ENCODE measurements at regions not wholly inside any gene's neighbourhood (a gene's known extent, or its start where the extent isn't known, plus 50 kb on each side); places are given as distances from the start of the nearest gene placed in this dataset.

GRCh38 chr2:21438949-21439348, 315.2 kb downstream of the TDRD15 start:
- TF ChIP-seq, protein P1, sequence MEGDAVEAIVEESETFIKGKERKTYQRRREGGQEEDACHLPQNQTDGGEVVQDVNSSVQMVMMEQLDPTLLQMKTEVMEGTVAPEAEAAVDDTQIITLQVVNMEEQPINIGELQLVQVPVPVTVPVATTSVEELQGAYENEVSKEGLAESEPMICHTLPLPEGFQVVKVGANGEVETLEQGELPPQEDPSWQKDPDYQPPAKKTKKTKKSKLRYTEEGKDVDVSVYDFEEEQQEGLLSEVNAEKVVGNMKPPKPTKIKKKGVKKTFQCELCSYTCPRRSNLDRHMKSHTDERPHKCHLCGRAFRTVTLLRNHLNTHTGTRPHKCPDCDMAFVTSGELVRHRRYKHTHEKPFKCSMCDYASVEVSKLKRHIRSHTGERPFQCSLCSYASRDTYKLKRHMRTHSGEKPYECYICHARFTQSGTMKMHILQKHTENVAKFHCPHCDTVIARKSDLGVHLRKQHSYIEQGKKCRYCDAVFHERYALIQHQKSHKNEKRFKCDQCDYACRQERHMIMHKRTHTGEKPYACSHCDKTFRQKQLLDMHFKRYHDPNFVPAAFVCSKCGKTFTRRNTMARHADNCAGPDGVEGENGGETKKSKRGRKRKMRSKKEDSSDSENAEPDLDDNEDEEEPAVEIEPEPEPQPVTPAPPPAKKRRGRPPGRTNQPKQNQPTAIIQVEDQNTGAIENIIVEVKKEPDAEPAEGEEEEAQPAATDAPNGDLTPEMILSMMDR (IDR thresholded peaks at IDR 0.05) = no peak
- ATAC-seq (ENCODE audit: low FRiP score) (no peak), DNase-seq (ENCODE audit: low spot score) (no peak)

- DNase-seq (ENCODE audit: low spot score) (no peak), ATAC-seq (ENCODE audit: low FRiP score) (no peak)
- TF ChIP-seq, protein P1 (IDR thresholded peaks at IDR 0.05) = no peak
Measured at GRCh38 chr2:21441442-21441841, 317.7 kb downstream of the TDRD15 start.

DNA sequence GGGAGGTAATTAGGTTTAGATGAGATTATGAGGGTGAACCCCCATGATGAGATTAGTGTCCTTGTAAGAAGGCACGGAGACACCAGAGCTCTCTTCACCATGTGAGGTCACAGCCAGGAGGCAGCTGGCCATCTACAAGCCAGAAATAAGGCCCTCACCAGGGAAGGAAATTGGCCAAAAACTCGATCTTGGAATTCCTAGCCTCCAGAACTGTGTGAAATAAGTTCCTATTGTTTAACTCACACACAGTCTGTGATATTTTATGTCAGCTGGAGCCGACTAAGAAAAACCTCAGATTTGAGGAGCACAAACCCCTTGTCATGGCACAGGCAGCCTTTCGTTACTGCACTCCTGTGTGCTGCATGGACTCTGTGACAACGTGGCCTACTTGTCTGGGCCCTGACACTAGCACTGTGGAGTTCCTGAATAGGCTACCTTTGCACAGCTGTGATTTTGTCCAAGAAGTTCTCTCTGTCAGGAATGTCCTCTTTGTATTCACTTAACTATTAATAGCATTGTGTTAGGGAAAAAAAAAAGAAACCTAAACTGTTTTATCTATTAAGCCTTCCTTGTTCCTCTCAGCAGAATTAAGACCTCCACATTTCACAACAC, 319.8 kb downstream of the TDRD15 start:
- no peak for DNase-seq (ENCODE audit: low spot score)
- ATAC-seq (ENCODE audit: low FRiP score) = no peak

GRCh38 chr2:21449881-21450280, 326.1 kb downstream of the TDRD15 start:
- DNase-seq (ENCODE audit: low spot score) = no peak
- TF ChIP-seq, protein P1 (IDR thresholded peaks at IDR 0.05) = no peak
- ATAC-seq (ENCODE audit: low FRiP score) = no peak

More for the DNA sequence above, 319.8 kb downstream of the TDRD15 start:
- TF ChIP-seq, protein P1 (IDR thresholded peaks at IDR 0.05) = no peak

DNA sequence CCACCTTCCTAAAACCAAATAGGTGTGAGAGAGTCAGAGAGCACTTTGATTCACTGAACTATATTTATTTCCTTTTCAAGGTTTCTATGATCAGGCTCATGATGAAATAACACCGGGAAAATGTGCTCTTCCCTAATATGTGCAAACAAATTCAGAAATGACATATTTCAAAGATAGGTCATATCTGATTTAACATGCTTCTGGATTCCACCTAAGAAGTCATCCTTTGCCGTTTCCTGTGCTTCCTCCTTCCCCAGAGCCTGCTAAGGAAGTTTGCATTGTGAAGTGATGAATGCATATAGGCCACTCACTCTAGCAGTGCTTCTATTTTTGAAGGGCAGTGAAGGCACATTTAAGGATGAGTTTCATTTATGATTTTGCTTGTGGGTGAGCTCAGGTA, 327.6 kb downstream of the TDRD15 start:
- TF ChIP-seq, protein P1 (IDR thresholded peaks at IDR 0.05) = no peak
- DNase-seq (ENCODE audit: low spot score) (no peak), ATAC-seq (ENCODE audit: low FRiP score) (no peak)

DNA sequence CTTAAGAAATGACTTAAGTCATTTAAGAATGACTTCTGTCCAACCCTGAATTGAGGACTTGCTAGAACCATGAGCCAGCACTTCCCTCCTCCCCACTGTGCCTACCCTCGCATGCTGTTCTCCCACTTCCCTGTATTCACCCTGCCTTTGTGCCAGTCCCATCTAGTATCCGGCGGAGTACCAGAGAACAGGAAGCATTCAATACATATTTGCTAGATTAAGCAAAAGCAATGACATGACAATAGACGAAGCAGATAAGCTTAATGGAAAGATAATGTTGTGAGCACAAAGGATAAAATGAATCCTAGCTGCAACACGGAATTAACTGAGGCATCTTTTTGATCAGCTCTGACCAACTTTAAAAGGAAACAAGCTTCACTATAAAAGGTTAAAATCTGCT, 328.5 kb downstream of the TDRD15 start:
- DNase-seq (ENCODE audit: low spot score) = no peak
- TF ChIP-seq, protein P1 (IDR thresholded peaks at IDR 0.05) = no peak
- no peak for ATAC-seq (ENCODE audit: low FRiP score)

DNA sequence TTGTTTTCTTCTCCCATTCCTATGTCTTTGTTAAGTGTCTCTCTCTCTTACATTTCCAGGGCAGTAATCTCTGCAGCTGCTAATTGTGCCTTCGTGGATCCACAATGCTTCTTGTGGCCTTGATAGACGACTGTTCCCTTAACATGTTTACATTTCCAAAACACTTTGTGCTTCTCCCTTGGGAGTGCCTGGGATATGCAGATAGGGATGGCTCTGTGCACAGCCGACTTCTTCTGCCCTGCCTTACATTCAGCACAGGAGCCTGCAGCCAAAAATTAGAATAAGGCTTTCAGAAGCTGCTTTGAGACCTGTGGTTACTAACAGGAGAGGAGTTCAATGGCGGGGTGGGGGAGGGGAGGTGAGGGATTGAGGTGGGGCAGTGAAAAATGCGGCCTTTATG, 328.9 kb downstream of the TDRD15 start:
- no peak for ATAC-seq (ENCODE audit: low FRiP score)
- TF ChIP-seq, protein P1 (IDR thresholded peaks at IDR 0.05) = no peak
- no peak for DNase-seq (ENCODE audit: low spot score)

Data from omental fat pad (tissue), 3 donors.